ENCODE measurements at regions not wholly inside any gene's neighbourhood (a gene's known extent, or its start where the extent isn't known, plus 50 kb on each side); places are given as distances from the start of the nearest gene placed in this dataset.

DNA sequence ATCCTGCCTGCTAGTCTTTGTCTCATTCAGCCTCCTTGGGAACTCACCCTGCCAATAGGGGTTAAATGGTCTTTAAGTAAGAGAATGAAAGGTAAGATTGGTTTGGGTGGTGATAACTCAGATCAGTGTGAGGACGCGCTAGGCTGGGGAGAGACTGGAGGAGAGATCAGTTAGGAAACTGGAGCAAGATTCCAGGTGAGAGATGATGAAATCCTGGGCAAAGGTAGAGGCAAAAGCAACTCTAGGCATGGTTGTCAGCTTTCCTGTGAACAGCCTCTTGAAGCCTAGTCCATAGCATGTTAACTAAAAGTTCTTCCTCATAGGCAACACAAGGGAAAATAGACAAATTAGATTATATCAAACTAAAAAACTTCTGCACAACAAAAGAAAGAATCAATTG is 145.2 kb upstream of the ANKRD28 start:
- TF ChIP-seq, protein P1, sequence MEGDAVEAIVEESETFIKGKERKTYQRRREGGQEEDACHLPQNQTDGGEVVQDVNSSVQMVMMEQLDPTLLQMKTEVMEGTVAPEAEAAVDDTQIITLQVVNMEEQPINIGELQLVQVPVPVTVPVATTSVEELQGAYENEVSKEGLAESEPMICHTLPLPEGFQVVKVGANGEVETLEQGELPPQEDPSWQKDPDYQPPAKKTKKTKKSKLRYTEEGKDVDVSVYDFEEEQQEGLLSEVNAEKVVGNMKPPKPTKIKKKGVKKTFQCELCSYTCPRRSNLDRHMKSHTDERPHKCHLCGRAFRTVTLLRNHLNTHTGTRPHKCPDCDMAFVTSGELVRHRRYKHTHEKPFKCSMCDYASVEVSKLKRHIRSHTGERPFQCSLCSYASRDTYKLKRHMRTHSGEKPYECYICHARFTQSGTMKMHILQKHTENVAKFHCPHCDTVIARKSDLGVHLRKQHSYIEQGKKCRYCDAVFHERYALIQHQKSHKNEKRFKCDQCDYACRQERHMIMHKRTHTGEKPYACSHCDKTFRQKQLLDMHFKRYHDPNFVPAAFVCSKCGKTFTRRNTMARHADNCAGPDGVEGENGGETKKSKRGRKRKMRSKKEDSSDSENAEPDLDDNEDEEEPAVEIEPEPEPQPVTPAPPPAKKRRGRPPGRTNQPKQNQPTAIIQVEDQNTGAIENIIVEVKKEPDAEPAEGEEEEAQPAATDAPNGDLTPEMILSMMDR (optimal IDR thresholded peaks at IDR 0.05 in 1 of 3, IDR thresholded peaks at IDR 0.05 in 1 of 3, conservative IDR thresholded peaks at IDR 0.05 in 1 of 3; ENCODE audit: extremely low read depth in 1 of 3, insufficient read depth in 2 of 3, low read length in 3 of 3), result no peak
- no peak for TF ChIP-seq EZH2 (IDR thresholded peaks at IDR 0.05; ENCODE audit: low read length)

Measured in keratinocyte (primary cell).